Smooth muscle cell (in vitro differentiated cells): ENCODE measurements at regions not wholly inside any gene's neighbourhood (a gene's known extent, or its start where the extent isn't known, plus 50 kb on each side); places are given as distances from the start of the nearest gene placed in this dataset.
"Not testable (repeated sequence)": the region's sequence is repeated elsewhere in the genome, so short reads cannot be mapped to it uniquely, and the experiment has no call there.

Source experiments
- DNase-seq: peaks from one replicate; lab custom pipeline; 2025; ENCODE audit not compliant: unreplicated experiment; lab: John Stamatoyannopoulos, UW
- H2AFZ ChIP-seq: fragments of 200-600 bp; sonication (generic); 2 replicates; pipeline ENCODE4 v1.6.0; 2016; ENCODE audit warnings: antibody characterized with exemption, low read depth, mild to moderate bottlenecking
- H3F3A ChIP-seq: fragments of 200-600 bp; sonication (generic); 2 replicates; pipeline ENCODE4 v1.6.0; 2017; ENCODE audit warnings: antibody characterized with exemption, low read depth
- H3K27ac ChIP-seq: fragments of 200-600 bp; sonication (generic); 2 replicates; pipeline ENCODE4 v1.5.1; 2016; ENCODE audit warnings: low read depth, mild to moderate bottlenecking
- H3K27me3 ChIP-seq: fragments of 200-600 bp; sonication (generic); 2 replicates; pipeline ENCODE4 v1.6.1; 2016; ENCODE audit warnings: low read depth, mild to moderate bottlenecking
- H3K36me3 ChIP-seq: fragments of 200-600 bp; sonication (generic); 2 replicates; pipeline ENCODE4 v1.5.1; 2016; ENCODE audit warnings: low read depth
- H3K4me1 ChIP-seq: fragments of 200-600 bp; sonication (generic); 2 replicates; pipeline ENCODE4 v1.5.1; 2016; ENCODE audit warnings: low read depth
- H3K4me2 ChIP-seq: fragments of 200-600 bp; sonication (generic); 2 replicates; pipeline ENCODE4 v1.6.0; 2016; ENCODE audit warnings: mild to moderate bottlenecking
- H3K4me3 ChIP-seq: fragments of 200-600 bp; sonication (generic); 2 replicates; pipeline ENCODE4 v1.5.1; 2016; ENCODE audit warnings: mild to moderate bottlenecking
- H3K79me2 ChIP-seq: fragments of 200-600 bp; sonication (generic); 2 replicates; pipeline ENCODE4 v1.6.0; 2016; ENCODE audit warnings: low read depth, mild to moderate bottlenecking
- H3K9ac ChIP-seq: fragments of 200-600 bp; sonication (generic); 2 replicates; pipeline ENCODE4 v1.6.0; 2016; ENCODE audit warnings: low read depth
- H3K9me3 ChIP-seq: fragments of 200-600 bp; sonication (generic); replicated peaks from 2 replicates; pipeline ENCODE4 v1.5.1; 2016; ENCODE audit warnings: low read depth
- H4K20me1 ChIP-seq: fragments of 200-600 bp; sonication (generic); 2 replicates; pipeline ENCODE4 v1.6.0; 2016; ENCODE audit warnings: low read depth
- WGBS: methylation state at CpG from one replicate; pipeline ENCODE4 v1.1.7; 2016; ENCODE audit warnings: low lambda C conversion rate; 5-methylcytosine and 5-hydroxymethylcytosine counted together

GRCh38 chr2:87410371-87410770 lies 337.5 kb upstream of the PLGLB2 start:
- not testable (repeated sequence) for DNase-seq, H4K20me1 ChIP-seq, H3K9ac ChIP-seq, H2AFZ ChIP-seq, H3K79me2 ChIP-seq, H3K27me3 ChIP-seq, H3K4me3 ChIP-seq, H3K4me1 ChIP-seq, H3K36me3 ChIP-seq, H3K9me3 ChIP-seq, H3F3A ChIP-seq, H3K4me2 ChIP-seq, H3K27ac ChIP-seq
- whole genome bisulfite sequencing = 93% methylated on average over 3 of the region's 3 CpGs

- not testable (repeated sequence) for H3K9me3 ChIP-seq, H3K4me3 ChIP-seq, H3K27me3 ChIP-seq, H3K27ac ChIP-seq, H3K4me2 ChIP-seq, H3K9ac ChIP-seq, H3K79me2 ChIP-seq, H3K4me1 ChIP-seq, H3K36me3 ChIP-seq, H4K20me1 ChIP-seq, H3F3A ChIP-seq, H2AFZ ChIP-seq, DNase-seq
- 85% methylated on average over 3 of the region's 7 CpGs for WGBS
Observed at GRCh38 chr2:87412036-87412820, 335.7 kb upstream of the PLGLB2 start.

DNA sequence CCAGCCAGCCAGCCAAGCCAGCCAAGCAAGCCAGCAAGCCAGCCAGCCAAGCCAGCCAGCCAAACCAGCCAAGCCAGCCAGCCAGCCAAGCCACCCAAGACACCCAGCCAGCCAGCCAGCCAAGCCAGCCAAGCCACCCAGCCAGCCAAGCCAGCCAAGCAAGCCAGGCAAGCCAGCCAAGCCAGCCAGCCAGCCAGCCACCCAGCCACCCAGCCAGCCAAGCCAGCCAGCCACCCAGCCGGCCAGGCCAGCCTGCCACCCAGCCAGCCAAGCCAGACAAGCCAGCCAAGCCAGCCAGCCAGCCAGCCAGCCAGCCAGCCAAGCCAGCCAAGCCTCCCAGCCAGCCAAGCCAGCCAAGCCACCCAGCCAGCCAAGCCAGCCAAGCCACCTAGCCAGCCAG lies 333.6 kb upstream of the PLGLB2 start:
- H3K36me3 ChIP-seq, H4K20me1 ChIP-seq, H3K27me3 ChIP-seq, DNase-seq, H2AFZ ChIP-seq, H3F3A ChIP-seq, H3K4me1 ChIP-seq, H3K9ac ChIP-seq, H3K27ac ChIP-seq, H3K79me2 ChIP-seq, H3K9me3 ChIP-seq, H3K4me2 ChIP-seq, H3K4me3 ChIP-seq: not testable (repeated sequence)
- 55% methylated on average over 1 of the region's 1 CpG for WGBS

DNA sequence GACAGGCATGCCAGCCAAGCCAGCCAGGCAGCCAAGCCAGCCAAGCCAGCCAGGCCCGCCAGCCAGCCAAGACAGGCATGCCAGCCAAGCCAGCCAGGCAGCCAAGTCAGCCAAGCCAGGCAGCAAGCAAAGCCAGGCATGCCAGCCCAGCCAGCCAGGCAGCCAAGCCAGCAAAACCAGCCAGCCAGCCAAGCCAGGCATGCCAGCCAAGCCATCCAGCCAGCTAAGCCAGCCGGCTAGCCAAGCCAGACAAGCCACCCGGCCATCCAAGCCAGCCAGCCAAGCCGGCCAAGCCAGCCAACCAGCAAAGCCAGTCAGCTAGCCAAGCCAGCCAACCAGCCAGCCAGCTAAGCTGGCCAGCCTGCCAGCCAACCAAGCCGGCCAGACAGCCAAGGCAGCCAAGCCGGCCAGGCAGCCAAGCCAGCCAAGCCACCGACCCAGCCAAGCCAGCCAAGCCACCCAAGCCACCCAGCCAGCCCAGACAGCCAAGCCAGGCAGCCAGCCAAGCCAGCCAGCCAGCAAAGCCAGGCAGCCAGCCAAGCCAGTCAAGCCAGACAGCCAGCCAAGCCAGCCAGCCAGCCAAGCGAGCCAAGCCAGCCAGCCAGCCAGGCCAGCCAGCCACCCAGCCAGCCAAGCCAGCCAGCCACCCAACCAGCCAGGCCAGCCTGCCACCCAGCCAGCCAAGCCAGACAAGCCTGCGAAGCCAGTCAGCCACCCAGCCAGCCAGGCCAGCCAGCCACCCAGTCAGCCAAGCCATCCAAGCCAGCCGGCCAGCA lies 332.9 kb upstream of the PLGLB2 start:
- H3K9ac ChIP-seq, H2AFZ ChIP-seq, H3K27ac ChIP-seq, DNase-seq, H3K4me2 ChIP-seq, H3K36me3 ChIP-seq, H3F3A ChIP-seq, H3K79me2 ChIP-seq, H4K20me1 ChIP-seq, H3K27me3 ChIP-seq, H3K4me3 ChIP-seq, H3K4me1 ChIP-seq, H3K9me3 ChIP-seq: not testable (repeated sequence)
- WGBS = 95% methylated on average over 9 of the region's 10 CpGs

GRCh38 chr2:87415586-87416265 lies 332.2 kb upstream of the PLGLB2 start:
- H3F3A ChIP-seq, H3K4me2 ChIP-seq, H4K20me1 ChIP-seq, H3K9ac ChIP-seq, H3K36me3 ChIP-seq, H3K27ac ChIP-seq, H3K79me2 ChIP-seq, H2AFZ ChIP-seq, H3K9me3 ChIP-seq, H3K4me1 ChIP-seq, DNase-seq, H3K4me3 ChIP-seq, H3K27me3 ChIP-seq: not testable (repeated sequence)
- WGBS = 64% methylated on average over 1 of the region's 1 CpG

DNA sequence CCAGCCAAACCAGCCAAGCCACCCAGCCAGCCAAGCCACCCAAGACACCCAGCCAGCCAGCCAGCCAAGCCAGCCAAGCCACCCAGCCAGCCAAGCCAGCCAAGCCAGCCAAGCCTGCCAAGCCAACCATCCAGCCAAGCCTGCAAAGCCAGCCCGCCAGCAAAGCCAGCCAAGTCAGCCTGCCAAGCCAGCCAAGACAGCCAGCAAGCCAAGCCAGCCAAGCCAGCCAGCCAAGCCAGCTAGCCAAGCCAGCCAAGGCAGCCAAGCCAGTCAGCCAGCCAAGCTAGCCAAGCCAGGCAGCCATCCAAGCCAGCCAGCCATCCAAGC lies 331.7 kb upstream of the PLGLB2 start:
- 48% methylated on average over 1 of the region's 1 CpG for WGBS
- not testable (repeated sequence) for H4K20me1 ChIP-seq, H3F3A ChIP-seq

DNA sequence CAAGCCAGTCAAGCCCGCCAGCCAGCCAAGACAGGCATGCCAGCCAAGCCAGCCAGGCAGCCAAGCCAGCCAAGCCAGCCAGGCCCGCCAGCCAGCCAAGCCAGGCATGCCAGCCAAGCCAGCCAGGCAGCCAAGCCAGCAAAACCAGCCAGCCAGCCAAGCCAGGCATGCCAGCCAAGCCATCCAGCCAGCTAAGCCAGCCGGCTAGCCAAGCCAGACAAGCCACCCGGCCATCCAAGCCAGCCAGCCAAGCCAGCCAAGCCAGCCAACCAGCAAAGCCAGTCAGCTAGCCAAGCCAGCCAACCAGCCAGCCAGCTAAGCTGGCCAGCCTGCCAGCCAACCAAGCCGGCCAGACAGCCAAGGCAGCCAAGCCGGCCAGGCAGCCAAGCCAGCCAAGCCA lies 330.7 kb upstream of the PLGLB2 start:
- not testable (repeated sequence) for H4K20me1 ChIP-seq, H3K27me3 ChIP-seq, H3K27ac ChIP-seq, H3K9ac ChIP-seq, H3K4me1 ChIP-seq, H2AFZ ChIP-seq, H3K9me3 ChIP-seq, H3K4me2 ChIP-seq, H3K79me2 ChIP-seq, H3K36me3 ChIP-seq, DNase-seq, H3K4me3 ChIP-seq, H3F3A ChIP-seq
- 95% methylated on average over 5 of the region's 6 CpGs for WGBS

More for the DNA sequence above, 331.7 kb upstream of the PLGLB2 start:
- not testable (repeated sequence) for H3K79me2 ChIP-seq, H3K4me3 ChIP-seq, H3K27me3 ChIP-seq, H3K36me3 ChIP-seq, DNase-seq, H2AFZ ChIP-seq, H3K9me3 ChIP-seq, H3K4me2 ChIP-seq, H3K27ac ChIP-seq, H3K4me1 ChIP-seq, H3K9ac ChIP-seq

GRCh38 chr2:87417742-87418567 lies 329.9 kb upstream of the PLGLB2 start:
- H4K20me1 ChIP-seq, H3K4me1 ChIP-seq, H3K9ac ChIP-seq, H3K9me3 ChIP-seq, H3F3A ChIP-seq, H3K4me3 ChIP-seq, H3K79me2 ChIP-seq, DNase-seq, H2AFZ ChIP-seq, H3K4me2 ChIP-seq, H3K27me3 ChIP-seq, H3K36me3 ChIP-seq, H3K27ac ChIP-seq: not testable (repeated sequence)
- no CpG with 5 or more reads among the region's 3 CpGs for WGBS
